H1 (cell line): ENCODE measurements at regions not wholly inside any gene's neighbourhood (a gene's known extent, or its start where the extent isn't known, plus 50 kb on each side); places are given as distances from the start of the nearest gene placed in this dataset.

Experiments used
- CHD1 ChIP-seq: IDR thresholded peaks from 2 replicates; pipeline ENCODE4 v1.6.1; 2012; ENCODE audit warnings: low read depth, low read length, improper control_type of control experiment
- EZH2 ChIP-seq: fragments of 200-600 bp; sonication (generic); IDR thresholded peaks from 2 replicates; pipeline ENCODE4 v1.7.1; 2012; ENCODE audit warnings: low read depth, mild to moderate bottlenecking, moderate library complexity, low read length, inconsistent platforms; ENCODE audit not compliant: severe bottlenecking
- HDAC2 ChIP-seq, 2 experiments: fragments of 300-600 bp in 1 of 2; sonication (generic) in 1 of 2; IDR thresholded peaks; 2 replicates each; pipeline ENCODE4 v1.6.1; 2011 to 2012; ENCODE audit warnings: low read depth in 2 of 2, low read length in 2 of 2, mild to moderate bottlenecking in 2 of 2, moderate library complexity in 2 of 2, borderline replicate concordance in 1 of 2, inconsistent platforms in 1 of 2
- JUND ChIP-seq: IDR thresholded peaks from 2 replicates; pipeline ENCODE4 v1.6.1; 2011; ENCODE audit warnings: mild to moderate bottlenecking, improper control_type of control experiment, low read length
- PHF8 ChIP-seq: fragments of 200-600 bp; sonication (generic); conservative IDR thresholded peaks from 2 replicates; pipeline ENCODE4 v1.7.1; 2012; ENCODE audit warnings: low read depth, mild to moderate bottlenecking, inconsistent platforms, low read length, moderate library complexity
- RAD21 ChIP-seq, 2 experiments: IDR thresholded peaks in 1 of 2; conservative IDR thresholded peaks in 1 of 2; 2 replicates each; pipeline ENCODE4 v1.6.1; 2011; ENCODE audit warnings: low read depth in 2 of 2, low read length in 2 of 2, improper control_type of control experiment in 1 of 2, inconsistent platforms in 1 of 2, mild to moderate bottlenecking in 1 of 2, moderate library complexity in 1 of 2
- SAP30 ChIP-seq: fragments of 300-600 bp; sonication (generic); IDR thresholded peaks from 2 replicates; pipeline ENCODE4 v1.7.1; 2012; ENCODE audit warnings: low read length, moderate library complexity, mild to moderate bottlenecking, inconsistent platforms; ENCODE audit not compliant: insufficient read depth, insufficient replicate concordance
- SUZ12 ChIP-seq: fragments of 200-600 bp; sonication (generic); IDR thresholded peaks from 2 replicates; pipeline ENCODE4 v1.6.1; 2012; ENCODE audit warnings: mild to moderate bottlenecking, inconsistent platforms, low read length, moderate library complexity, mixed read lengths
- TAF1 ChIP-seq: IDR thresholded peaks from 2 replicates; pipeline ENCODE4 v1.6.1; 2011; ENCODE audit warnings: mild to moderate bottlenecking, low read depth, low read length
- TF ChIP-seq, protein P1 (sequence below): fragments of 300-600 bp; sonication (generic); IDR thresholded peaks from 2 replicates; pipeline ENCODE4 v1.7.1; 2012; ENCODE audit warnings: low read length, moderate library complexity, mild to moderate bottlenecking, inconsistent platforms; ENCODE audit not compliant: insufficient replicate concordance

DNA sequence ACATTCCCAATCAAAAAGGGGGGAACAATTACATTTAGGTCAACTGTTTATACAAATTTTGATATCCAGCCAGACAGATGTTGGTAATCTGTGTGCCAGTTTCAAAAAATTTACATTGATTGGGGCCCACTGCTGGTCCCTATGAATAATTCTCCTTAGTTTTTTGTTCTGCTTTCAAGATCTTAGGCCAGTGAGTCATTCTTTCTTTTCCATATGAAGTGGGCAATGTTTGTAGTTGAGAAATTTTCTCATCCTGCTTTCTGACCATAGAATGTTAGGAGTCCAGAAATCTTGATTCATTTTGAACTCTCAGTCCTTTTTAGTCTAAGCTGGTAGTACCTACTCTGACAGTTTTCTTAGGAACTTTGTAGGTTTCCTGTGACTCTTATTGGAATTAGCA lies 244.3 kb downstream of the DIO2 start (continued):
- TF ChIP-seq, protein P1, sequence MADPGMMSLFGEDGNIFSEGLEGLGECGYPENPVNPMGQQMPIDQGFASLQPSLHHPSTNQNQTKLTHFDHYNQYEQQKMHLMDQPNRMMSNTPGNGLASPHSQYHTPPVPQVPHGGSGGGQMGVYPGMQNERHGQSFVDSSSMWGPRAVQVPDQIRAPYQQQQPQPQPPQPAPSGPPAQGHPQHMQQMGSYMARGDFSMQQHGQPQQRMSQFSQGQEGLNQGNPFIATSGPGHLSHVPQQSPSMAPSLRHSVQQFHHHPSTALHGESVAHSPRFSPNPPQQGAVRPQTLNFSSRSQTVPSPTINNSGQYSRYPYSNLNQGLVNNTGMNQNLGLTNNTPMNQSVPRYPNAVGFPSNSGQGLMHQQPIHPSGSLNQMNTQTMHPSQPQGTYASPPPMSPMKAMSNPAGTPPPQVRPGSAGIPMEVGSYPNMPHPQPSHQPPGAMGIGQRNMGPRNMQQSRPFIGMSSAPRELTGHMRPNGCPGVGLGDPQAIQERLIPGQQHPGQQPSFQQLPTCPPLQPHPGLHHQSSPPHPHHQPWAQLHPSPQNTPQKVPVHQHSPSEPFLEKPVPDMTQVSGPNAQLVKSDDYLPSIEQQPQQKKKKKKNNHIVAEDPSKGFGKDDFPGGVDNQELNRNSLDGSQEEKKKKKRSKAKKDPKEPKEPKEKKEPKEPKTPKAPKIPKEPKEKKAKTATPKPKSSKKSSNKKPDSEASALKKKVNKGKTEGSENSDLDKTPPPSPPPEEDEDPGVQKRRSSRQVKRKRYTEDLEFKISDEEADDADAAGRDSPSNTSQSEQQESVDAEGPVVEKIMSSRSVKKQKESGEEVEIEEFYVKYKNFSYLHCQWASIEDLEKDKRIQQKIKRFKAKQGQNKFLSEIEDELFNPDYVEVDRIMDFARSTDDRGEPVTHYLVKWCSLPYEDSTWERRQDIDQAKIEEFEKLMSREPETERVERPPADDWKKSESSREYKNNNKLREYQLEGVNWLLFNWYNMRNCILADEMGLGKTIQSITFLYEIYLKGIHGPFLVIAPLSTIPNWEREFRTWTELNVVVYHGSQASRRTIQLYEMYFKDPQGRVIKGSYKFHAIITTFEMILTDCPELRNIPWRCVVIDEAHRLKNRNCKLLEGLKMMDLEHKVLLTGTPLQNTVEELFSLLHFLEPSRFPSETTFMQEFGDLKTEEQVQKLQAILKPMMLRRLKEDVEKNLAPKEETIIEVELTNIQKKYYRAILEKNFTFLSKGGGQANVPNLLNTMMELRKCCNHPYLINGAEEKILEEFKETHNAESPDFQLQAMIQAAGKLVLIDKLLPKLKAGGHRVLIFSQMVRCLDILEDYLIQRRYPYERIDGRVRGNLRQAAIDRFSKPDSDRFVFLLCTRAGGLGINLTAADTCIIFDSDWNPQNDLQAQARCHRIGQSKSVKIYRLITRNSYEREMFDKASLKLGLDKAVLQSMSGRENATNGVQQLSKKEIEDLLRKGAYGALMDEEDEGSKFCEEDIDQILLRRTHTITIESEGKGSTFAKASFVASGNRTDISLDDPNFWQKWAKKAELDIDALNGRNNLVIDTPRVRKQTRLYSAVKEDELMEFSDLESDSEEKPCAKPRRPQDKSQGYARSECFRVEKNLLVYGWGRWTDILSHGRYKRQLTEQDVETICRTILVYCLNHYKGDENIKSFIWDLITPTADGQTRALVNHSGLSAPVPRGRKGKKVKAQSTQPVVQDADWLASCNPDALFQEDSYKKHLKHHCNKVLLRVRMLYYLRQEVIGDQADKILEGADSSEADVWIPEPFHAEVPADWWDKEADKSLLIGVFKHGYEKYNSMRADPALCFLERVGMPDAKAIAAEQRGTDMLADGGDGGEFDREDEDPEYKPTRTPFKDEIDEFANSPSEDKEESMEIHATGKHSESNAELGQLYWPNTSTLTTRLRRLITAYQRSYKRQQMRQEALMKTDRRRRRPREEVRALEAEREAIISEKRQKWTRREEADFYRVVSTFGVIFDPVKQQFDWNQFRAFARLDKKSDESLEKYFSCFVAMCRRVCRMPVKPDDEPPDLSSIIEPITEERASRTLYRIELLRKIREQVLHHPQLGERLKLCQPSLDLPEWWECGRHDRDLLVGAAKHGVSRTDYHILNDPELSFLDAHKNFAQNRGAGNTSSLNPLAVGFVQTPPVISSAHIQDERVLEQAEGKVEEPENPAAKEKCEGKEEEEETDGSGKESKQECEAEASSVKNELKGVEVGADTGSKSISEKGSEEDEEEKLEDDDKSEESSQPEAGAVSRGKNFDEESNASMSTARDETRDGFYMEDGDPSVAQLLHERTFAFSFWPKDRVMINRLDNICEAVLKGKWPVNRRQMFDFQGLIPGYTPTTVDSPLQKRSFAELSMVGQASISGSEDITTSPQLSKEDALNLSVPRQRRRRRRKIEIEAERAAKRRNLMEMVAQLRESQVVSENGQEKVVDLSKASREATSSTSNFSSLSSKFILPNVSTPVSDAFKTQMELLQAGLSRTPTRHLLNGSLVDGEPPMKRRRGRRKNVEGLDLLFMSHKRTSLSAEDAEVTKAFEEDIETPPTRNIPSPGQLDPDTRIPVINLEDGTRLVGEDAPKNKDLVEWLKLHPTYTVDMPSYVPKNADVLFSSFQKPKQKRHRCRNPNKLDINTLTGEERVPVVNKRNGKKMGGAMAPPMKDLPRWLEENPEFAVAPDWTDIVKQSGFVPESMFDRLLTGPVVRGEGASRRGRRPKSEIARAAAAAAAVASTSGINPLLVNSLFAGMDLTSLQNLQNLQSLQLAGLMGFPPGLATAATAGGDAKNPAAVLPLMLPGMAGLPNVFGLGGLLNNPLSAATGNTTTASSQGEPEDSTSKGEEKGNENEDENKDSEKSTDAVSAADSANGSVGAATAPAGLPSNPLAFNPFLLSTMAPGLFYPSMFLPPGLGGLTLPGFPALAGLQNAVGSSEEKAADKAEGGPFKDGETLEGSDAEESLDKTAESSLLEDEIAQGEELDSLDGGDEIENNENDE, result no peak
- TF ChIP-seq HDAC2 (IDR thresholded peaks at IDR 0.05; ENCODE audit: borderline replicate concordance in 1 of 2, low read depth in 2 of 2, low read length in 2 of 2) (no peak), TAF1 (no peak), PHF8 (no peak), SAP30 (no peak), EZH2 (no peak), JUND (no peak), CHD1 (no peak), SUZ12 (no peak), RAD21 (IDR thresholded peaks at IDR 0.05 in 1 of 2, conservative IDR thresholded peaks at IDR 0.05 in 1 of 2; ENCODE audit: low read depth in 2 of 2, low read length in 2 of 2) (no peak)
